ENCODE measurements at regions not wholly inside any gene's neighbourhood (a gene's known extent, or its start where the extent isn't known, plus 50 kb on each side); places are given as distances from the start of the nearest gene placed in this dataset.

DNA sequence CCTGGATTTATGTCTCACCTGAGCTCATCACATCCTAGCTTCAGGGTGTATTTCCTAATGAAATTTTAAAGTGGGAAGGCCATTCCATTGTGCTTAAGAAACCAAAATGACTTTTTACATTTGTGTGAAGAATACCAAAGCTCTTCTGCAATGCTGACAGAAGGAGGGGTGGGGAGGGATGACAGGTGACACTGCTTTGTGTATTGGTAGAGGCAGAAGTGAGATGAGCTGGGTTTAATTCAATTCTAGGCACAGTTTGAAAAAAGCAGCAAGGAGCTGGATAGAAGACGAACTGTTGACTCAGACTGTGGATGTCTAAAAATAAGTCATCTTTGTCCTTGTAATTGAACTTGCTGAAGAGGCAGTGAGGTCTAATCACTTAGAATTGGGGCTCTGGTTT lies 710.3 kb upstream of the KIRREL3 start:
- Histone ChIP-seq H3K4me2 (no peak overlapping the region), H3K27ac (no peak overlapping the region), H3K9me3 (no peaks in the 10 kb centered on the region), H3K4me3 (no peak overlapping the region), H3K4me1 (no peaks in the 10 kb centered on the region)
- DNase-seq (ENCODE audit: low read depth in 1 of 2, low spot score in 1 of 2) (no peak), ATAC-seq (no peak), FAIRE-seq (no peak)
- no peak for TF ChIP-seq EHMT2 (IDR thresholded peaks at IDR 0.05; ENCODE audit: low read depth)
- no peak for TF ChIP-seq RFX5 (IDR thresholded peaks at IDR 0.05)
- WGBS (ENCODE audit: missing lambda C conversion rate): 4% methylated on average over 1 of the region's 1 CpG
- ChIA-PET CTCF (no interaction called here), POLR2A (no interaction called here)

GRCh38 chr11:127709960-127710359 lies 709.4 kb upstream of the KIRREL3 start:
- ATAC-seq: no peak
- Histone ChIP-seq H3K4me1 (no peaks in the 10 kb centered on the region), H3K27ac (no peak overlapping the region), H3K9me3 (no peaks in the 10 kb centered on the region), H3K4me2 (no peak overlapping the region), H3K4me3 (no peak overlapping the region)
- TF ChIP-seq MAZ (IDR thresholded peaks at IDR 0.05; ENCODE audit: borderline replicate concordance, low read depth, low read length) (no peak), HES2 (IDR thresholded peaks at IDR 0.05) (no peak), JUNB (IDR thresholded peaks at IDR 0.05) (no peak), ESRRA (IDR thresholded peaks at IDR 0.05; ENCODE audit: borderline replicate concordance, low read length) (no peak), FOSB (CRISPR knock-in tag; IDR thresholded peaks at IDR 0.05) (no peak), POLR2AphosphoS2 (conservative IDR thresholded peaks at IDR 0.05; ENCODE audit: low read length) (no peak), HEYL (CRISPR knock-in tag; IDR thresholded peaks at IDR 0.05) (no peak), RARB (CRISPR knock-in tag; IDR thresholded peaks at IDR 0.05) (no peak), HMGXB4 (CRISPR knock-in tag; IDR thresholded peaks at IDR 0.05; ENCODE audit: borderline replicate concordance) (no peak), CHD4 (IDR thresholded peaks at IDR 0.05; ENCODE audit: borderline replicate concordance) (no peak), JUN (IDR thresholded peaks at IDR 0.05) (no peak), CBX2 (IDR thresholded peaks at IDR 0.05; ENCODE audit: borderline replicate concordance, low read depth) (no peak), ZC3H11A (IDR thresholded peaks at IDR 0.05) (no peak), CEBPB (IDR thresholded peaks at IDR 0.05) (no peak), SMC3 (IDR thresholded peaks at IDR 0.05) (no peak)
- TF ChIP-seq, protein P1, sequence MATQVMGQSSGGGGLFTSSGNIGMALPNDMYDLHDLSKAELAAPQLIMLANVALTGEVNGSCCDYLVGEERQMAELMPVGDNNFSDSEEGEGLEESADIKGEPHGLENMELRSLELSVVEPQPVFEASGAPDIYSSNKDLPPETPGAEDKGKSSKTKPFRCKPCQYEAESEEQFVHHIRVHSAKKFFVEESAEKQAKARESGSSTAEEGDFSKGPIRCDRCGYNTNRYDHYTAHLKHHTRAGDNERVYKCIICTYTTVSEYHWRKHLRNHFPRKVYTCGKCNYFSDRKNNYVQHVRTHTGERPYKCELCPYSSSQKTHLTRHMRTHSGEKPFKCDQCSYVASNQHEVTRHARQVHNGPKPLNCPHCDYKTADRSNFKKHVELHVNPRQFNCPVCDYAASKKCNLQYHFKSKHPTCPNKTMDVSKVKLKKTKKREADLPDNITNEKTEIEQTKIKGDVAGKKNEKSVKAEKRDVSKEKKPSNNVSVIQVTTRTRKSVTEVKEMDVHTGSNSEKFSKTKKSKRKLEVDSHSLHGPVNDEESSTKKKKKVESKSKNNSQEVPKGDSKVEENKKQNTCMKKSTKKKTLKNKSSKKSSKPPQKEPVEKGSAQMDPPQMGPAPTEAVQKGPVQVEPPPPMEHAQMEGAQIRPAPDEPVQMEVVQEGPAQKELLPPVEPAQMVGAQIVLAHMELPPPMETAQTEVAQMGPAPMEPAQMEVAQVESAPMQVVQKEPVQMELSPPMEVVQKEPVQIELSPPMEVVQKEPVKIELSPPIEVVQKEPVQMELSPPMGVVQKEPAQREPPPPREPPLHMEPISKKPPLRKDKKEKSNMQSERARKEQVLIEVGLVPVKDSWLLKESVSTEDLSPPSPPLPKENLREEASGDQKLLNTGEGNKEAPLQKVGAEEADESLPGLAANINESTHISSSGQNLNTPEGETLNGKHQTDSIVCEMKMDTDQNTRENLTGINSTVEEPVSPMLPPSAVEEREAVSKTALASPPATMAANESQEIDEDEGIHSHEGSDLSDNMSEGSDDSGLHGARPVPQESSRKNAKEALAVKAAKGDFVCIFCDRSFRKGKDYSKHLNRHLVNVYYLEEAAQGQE (IDR thresholded peaks at IDR 0.05): no peak
- DNase-seq (ENCODE audit: low read depth in 1 of 2, low spot score in 1 of 2): no peak
- POLR2A ChIA-PET: no interaction called here
- WGBS (ENCODE audit: missing lambda C conversion rate): 0% methylated on average over 3 of the region's 3 CpGs
- CTCF ChIA-PET: no interaction called here
- FAIRE-seq: no peak

- H3K9me3 ChIP-seq: no peaks in the 10 kb centered on the region
- CTCF ChIA-PET: no interaction called here
- TF ChIP-seq ZC3H11A (IDR thresholded peaks at IDR 0.05) (no peak), NR3C1 (IDR thresholded peaks at IDR 0.05) (no peak), NPAS2 (CRISPR knock-in tag; IDR thresholded peaks at IDR 0.05; ENCODE audit: borderline replicate concordance) (no peak), KDM1A (IDR thresholded peaks at IDR 0.05; ENCODE audit: low read depth) (no peak), ZNF302 (CRISPR knock-in tag; IDR thresholded peaks at IDR 0.05) (no peak), NFE2L2 (conservative IDR thresholded peaks at IDR 0.05; ENCODE audit: low read length) (no peak), FOSB (CRISPR knock-in tag; IDR thresholded peaks at IDR 0.05) (no peak), HEYL (CRISPR knock-in tag; IDR thresholded peaks at IDR 0.05) (no peak), HES2 (IDR thresholded peaks at IDR 0.05) (no peak)
- TF ChIP-seq, protein P1 (IDR thresholded peaks at IDR 0.05): no peak
- TF ChIP-seq, protein P2, sequence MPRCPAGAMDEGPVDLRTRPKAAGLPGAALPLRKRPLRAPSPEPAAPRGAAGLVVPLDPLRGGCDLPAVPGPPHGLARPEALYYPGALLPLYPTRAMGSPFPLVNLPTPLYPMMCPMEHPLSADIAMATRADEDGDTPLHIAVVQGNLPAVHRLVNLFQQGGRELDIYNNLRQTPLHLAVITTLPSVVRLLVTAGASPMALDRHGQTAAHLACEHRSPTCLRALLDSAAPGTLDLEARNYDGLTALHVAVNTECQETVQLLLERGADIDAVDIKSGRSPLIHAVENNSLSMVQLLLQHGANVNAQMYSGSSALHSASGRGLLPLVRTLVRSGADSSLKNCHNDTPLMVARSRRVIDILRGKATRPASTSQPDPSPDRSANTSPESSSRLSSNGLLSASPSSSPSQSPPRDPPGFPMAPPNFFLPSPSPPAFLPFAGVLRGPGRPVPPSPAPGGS (IDR thresholded peaks at IDR 0.05): no peak
Observed at GRCh38 chr11:127693686-127694085, 693.1 kb upstream of the KIRREL3 start.

More at GRCh38 chr11:127693686-127694085, 693.1 kb upstream of the KIRREL3 start:
- Histone ChIP-seq H3K4me1 (no peaks in the 10 kb centered on the region), H3K27ac (no peak overlapping the region), H3K4me3 (no peak overlapping the region), H3K4me2 (no peak overlapping the region)
- DNase-seq (ENCODE audit: low read depth in 1 of 2, low spot score in 1 of 2) (no peak), FAIRE-seq (no peak), ATAC-seq (no peak)
- 4% methylated on average over 3 of the region's 3 CpGs for WGBS (ENCODE audit: missing lambda C conversion rate)
- POLR2A ChIA-PET: no interaction called here
